ENCODE measurements at regions not wholly inside any gene's neighbourhood (a gene's known extent, or its start where the extent isn't known, plus 50 kb on each side); places are given as distances from the start of the nearest gene placed in this dataset.
A peak's percentile ranks its signal among the peaks of the same experiment; 100 is the strongest.
"Not testable (repeated sequence)": the region's sequence is repeated elsewhere in the genome, so short reads cannot be mapped to it uniquely, and the experiment has no call there.

DNA sequence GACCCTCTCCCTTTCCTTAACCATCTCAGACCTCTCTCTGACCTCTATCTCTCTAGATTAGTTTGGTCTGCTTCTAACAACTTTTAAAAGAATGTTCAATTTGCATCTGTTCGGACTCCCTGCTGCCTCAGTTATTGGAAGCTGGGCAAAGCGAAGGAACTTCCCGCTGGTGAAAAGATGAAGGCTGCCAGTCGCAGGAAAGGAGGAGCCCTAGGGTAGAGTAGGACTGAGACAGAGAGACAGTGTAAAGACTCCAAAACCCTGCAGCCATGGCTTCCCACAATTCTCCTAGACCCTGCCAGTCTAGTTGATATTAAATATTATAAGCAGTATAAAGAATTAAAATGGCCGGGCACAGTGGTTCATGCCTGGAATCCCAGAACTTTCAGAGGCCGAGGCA is 581.8 kb downstream of the EPM2A start:
- DNase-seq (ENCODE audit: low read depth): no peak

DNA sequence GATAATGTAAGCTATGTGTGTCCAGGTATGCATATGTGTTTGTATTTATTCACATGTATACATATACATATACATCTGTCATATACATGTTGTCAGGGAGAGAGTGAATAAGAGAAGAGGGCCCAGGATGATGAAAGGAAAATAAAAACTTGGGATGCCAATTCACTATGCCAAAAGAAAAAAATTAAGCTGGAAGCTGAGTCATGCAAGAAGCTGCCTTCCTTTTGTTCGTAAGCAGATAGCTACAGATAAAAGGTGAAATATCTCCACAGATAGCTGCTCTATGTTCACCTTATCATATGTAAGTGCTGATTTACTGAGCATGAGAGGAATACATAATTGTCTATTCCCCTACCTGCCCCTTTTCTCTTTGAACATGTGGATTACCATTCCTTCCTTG is 579.9 kb downstream of the EPM2A start:
- DNase-seq (ENCODE audit: low read depth): no peak

DNA sequence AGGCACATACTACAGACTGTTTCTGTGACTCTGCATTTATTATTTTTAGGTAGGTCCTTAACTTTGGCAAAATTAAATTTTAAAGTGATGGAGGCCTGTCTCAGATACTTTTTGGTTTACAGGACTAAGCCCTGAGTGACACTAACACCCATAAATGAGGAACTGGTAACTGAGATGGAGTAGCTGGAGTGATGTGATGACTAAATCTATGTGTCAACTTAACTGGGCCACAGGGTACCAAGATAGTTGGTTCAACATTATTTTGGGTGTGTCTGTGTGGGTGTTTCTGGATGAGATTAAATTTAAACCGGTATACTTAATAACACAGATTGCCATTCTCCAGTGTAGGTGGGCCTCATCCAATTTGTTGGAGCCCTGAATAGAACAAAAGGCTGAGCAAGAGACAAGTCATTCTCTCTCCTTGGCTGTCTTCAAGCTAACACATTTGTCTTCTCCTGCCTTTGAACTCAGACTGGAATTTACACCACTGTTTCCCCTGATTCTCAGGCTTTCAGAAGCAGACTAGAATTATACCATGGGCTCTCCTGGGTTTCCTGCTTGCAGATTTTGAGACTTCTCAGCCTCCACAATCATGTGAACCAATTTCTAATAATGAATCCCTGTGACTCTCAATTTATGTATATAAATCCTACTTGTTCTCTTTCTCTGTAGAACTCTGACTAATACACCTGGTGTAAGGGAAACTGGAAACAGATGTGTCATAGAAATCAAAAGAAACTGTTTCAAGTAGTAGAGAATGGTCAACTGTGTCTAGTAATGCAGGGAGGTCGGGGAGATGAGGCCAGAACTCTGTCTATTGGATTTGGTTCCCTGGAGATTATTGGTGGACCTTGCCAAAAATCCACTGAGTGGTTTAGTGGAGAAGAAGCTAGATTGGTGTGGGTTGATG is 579.2 kb downstream of the EPM2A start:
- DNase-seq (ENCODE audit: low read depth): no peak

DNA sequence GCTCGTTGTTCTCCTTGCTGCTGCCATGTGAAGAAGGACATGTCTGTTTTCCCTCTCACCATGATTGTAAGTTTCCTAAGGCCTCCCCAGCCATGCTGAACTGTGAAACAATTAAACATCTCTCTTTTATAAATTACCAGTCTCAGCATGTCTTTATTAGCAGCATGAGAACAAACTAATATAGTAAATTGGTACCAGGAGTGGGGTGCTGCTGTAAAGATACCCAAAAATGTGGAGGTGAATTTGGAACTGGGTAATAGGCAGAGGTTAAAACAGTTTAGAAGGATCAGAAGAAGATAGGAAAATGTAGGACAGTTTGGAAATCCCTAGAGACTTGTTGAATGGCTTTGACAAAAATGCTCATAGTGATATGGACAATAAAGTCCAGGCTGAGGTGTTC is 576.7 kb downstream of the EPM2A start:
- DNase-seq (ENCODE audit: low read depth): not testable (repeated sequence)

DNA sequence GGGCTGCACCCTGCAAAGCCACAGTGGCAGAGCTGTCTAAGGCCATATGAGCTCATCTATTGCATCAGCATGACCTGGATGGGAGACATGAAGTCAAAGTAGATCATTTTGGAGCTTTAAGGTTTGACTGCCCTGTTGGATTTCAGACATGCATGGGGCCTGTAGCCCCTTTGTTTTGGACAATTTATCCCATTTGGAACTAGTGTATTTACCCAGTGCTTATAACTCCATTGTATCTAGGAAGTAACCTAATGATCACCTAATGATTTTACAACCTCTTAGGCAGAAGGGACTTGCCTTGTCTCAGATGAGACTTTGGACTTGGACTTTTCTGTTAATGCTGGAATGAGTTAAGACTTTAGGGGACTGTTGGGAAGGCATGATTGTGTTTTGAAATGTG is 575.4 kb downstream of the EPM2A start:
- no peak for DNase-seq (ENCODE audit: low read depth)

DNA sequence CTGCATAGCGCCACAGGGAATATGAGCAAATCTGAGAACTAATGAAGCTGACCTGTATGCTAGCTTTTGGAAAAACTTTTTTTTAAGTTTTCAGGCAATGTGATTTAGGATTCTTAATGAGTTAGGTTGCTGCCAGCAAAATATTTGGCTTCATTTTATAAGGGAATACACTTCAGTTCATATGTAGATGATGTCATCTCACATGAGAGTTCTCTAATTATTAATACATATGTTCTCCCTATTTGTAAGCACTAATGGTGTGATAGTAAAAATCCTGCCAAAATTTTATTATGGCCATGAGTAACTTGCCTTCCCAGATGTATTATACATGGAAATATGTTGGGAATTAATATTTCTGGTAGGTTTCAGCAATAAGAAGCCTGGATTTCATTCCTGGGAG is 573.8 kb downstream of the EPM2A start:
- no peak for DNase-seq (ENCODE audit: low read depth)

DNA sequence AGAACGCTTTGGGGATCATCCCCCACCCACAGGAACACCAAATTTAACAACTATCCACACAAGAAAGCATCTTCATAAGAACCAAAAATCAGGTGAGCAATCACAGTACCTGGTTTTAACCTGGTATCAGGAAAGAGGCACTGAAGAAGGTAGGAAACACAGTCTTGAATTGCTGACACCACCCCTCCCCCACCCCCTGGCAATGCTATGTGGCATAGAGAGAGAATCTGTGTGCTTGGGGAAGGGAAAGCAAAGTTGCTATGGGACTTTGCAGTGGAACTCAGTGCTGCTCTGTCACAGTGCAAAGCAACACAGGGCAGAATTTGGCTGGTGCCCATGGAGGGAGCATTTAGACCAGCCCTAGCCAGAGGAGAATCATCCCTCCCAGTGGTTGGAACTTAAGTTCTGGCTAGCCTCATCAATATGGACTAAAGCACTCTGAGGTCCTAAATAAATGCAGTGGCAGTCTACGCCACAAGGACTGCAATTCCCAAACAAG is 565.5 kb downstream of the EPM2A start:
- no peak for DNase-seq (ENCODE audit: low read depth)

DNA sequence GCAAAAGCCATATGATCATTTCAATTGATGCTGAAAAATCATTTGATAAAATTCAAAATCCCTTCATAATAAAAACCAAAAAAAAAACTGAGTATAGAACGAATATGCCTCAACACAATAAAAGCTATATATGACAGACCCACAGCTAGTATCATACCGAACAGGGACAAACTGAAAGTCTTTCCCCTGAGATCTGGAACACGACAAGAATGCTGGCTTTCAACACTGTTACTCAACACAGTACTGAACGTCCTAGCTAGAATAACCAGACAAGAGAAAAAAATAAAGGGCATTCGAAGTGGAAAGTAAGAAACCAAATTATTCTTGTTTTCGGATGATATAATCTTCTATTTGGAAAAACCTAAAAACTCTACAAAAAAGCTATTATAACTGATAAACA is 559.9 kb downstream of the EPM2A start:
- no peak for DNase-seq (ENCODE audit: low read depth)

DNA sequence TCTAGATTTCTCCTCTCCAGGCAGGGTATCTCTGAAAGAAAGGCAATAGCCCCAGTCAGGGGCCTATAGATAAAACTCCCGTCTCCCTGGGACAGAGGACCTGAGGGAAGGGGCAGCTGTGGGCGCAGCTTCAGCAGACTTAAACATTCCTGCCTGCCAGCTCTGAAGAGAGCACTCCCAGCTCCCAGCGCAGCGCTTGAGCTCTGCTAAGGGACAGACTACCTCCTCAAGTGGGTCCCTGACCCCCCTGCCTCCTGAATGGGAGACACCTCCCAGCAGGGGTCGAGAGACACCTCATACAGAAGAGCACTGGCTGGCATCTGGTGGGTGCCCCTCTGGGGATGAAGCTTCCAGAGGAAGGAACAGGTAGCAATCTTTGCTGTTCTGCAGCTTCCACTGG is 556.9 kb downstream of the EPM2A start:
- DNase-seq (ENCODE audit: low read depth): no peak

DNA sequence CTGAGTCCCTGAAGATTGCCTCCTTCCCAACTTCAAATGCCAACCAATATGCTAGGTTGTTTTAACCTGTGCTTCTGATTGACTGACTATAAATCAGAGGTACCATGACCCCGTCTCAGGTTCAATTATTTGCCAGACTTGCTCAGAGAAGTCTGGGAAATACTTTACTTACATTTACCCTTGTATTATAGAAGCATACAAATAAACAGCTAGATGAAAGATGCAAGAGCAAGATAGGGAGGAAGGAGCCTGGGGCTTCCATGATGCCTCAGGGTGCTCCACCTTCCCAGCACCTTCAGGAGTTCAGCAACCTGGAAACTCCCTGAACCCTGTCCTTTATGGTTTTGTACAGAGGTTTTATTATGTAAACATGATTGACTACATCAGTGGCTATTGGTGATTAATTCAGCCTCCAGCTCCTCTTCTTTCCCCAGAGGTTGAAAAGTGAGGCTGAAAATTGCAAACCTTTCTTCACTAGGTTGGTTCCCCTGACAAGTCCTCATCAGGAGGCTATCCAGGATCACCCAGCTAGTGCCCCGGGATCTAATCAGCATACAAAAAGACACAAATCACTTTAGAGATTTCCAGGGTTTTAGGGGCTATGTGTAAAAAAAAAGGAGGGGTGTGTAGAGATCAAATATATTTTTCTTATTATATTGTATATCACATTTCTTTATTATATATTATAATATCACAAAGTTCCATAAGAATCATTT is 547.7 kb downstream of the EPM2A start:
- no peak for DNase-seq (ENCODE audit: low read depth)

DNA sequence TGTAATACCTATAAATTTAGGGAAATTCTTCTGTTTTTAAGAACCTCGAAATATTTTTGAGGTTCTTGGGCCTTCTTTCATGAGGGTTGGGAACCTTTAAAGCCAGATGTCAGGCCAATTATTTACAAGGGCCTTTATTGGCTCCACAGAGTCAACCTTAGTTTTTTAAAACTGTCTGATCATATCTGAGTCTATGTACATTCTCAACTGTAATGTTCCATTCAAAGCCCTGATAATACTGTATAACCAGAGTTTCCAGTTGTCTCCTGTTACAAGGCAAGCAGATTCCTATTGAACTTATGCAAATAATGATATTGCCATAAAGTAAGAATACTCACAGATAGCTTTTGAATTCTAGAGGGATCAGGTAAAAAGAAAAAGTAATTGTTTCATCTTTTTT is 545.5 kb downstream of the EPM2A start:
- no peak for DNase-seq (ENCODE audit: low read depth)

DNA sequence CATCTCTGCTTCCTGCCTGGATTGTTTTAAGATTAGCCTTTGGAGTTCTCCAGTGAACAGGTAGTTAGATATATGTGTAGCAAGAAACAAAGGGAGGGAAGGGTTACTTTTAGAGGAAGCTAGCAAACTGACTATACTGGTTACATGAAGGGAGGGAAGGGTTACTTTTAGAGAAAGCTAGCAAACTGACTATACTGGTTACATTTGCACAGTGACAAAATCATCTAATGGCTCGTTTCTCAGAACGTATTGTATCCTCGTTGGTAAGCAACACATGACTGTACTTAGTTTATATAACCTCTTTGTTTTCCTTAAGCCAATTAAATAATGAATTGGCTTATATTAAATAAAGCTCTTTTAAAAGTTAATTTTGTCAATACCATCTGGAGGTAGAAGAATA is 540.9 kb downstream of the EPM2A start:
- DNase-seq (ENCODE audit: low read depth): no peak

DNA sequence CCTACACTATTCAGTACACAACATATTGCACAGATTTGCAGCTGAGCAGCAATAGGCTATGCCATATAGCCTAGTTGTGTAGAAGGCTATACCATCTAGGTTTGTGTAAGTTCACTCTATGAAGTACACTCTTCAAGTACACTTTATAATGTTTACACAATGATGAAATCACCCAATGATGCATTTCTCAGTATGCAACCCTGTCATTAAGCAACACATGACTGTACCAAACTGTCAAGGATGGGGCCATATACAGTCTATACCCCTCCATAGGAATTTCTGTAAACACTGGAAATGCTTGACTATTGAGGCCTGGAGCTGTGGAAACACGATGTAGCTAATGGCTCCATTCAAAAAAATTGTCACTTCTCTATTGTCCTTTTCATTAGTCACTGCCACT is 535.4 kb downstream of the EPM2A start:
- DNase-seq (ENCODE audit: low read depth): peak; percentile 5

DNA sequence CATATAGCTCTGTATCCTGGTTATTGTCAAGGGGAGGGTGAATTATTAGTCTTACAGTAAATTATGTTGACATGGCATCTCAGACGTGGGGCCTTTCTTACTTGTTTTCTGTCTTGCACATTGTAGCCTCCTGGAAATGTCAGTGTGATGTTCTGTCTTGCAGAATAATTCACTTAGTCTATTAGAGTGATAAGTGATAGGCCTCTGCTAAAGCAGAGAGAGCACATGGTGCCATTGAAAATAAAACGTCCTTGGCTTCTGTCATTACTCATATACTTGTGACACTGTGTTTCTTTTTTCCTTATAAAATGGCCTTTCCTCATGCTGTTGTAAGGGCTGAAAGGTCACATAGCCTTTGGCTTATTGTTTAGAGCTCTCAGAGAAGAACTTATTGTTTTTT is 531.0 kb downstream of the EPM2A start:
- DNase-seq (ENCODE audit: low read depth): no peak

DNA sequence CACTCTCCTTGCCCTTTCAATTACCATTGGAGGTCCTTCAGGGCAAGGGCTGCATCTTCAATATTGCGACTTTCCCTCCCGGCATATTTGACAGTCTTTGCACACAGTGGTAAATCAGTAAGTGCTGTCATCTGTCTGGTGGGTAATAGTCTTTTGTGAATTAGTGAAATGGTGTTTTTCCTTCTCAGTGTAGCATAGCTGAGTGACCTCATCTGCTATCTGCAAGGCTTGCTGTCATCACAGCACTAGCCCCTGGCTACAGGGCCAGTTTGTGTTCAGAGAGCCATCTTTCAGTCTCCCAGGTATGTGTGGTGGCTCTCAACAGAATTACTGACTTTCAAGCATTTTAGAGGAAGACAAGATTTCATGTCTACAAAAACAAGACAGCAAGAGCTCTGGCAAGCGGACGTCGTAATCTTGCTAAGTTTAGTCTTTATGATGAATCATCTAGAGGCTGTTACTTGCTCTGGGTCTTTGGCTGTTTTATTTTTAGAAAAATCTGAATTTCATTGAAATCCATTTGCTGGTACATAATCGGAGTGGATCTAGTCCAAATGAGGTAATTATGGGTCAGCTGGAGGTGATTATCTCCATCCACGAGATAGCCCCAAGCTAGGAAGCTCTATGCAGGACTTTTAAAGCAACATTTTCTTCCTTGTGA is 528.9 kb downstream of the EPM2A start:
- DNase-seq (ENCODE audit: low read depth): peak; percentile 86

DNA sequence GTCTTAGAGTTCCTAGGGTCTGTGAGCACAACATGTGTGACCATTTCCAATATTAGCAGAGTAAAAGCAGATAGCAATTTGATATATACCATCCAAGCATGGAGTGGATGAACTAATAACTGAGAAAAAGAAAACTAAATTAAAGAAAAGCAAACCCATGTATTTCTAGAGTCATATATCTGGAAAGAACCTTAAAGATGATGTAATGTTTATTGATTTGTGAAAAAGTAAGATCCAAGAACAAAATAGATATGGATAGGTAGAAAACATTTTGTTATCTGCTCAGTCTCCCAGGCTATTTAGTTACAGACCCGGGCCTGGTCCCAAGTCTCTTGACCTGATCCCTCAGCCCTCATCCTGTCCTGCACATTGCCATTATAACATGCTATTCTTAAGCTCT is 526.8 kb downstream of the EPM2A start:
- DNase-seq (ENCODE audit: low read depth): no peak

DNA sequence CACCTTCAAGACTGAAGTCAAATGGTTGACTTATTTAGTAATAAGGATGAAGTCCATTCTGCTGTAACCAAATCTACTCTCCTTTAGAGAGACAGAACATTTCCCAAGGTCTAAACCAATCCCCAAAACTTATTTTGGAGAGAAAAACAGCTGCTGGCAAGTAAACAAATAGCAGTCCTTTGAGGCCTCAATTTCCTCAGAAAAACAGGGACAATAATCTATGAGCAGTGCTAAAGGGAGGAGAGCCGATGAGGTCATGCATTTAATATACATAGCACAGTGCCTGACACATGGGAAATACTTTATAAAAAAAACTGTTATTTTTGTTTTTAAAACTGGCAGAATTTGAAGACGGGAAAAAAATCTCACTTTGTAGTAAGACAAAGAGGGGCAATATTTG is 526.0 kb downstream of the EPM2A start:
- no peak for DNase-seq (ENCODE audit: low read depth)

DNA sequence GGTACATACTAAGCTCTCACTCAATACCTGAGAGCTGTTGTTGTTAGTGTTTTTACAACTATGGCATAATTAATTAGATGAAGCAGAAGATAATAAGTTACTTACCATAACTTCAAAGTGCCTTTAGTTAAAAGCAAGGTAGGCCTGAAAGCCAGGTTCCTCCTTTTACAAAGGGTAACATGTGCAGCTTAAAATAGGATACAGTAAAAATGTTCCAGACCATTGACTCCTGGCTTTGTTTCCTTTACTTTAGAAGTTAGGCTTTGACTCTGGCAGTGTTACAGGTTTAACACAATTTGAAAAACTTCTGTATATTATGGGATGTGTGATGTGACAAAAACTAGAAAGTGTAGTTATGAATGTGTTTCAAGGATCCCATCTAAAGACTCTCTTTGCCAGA is 522.5 kb downstream of the EPM2A start:
- no peak for DNase-seq (ENCODE audit: low read depth)

DNA sequence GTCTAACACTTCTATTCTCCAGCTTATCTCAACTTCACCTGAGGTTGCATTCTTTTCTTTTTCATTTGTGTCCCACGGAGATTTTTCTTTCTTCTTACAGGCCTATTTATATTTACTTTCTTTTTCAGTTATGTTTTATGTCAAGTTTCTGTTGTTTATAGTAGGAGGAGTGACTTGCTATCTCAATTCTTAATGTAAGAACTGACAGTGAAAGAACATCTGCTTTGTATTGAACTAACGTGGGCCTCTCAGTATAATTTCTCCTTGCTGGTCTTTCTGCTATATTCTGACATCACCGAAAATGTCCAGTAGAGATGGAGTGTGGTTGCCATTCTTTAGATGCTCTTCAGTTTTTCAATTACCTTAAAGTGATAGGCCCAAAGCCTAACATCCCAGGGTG is 521.7 kb downstream of the EPM2A start:
- no peak for DNase-seq (ENCODE audit: low read depth)

DNA sequence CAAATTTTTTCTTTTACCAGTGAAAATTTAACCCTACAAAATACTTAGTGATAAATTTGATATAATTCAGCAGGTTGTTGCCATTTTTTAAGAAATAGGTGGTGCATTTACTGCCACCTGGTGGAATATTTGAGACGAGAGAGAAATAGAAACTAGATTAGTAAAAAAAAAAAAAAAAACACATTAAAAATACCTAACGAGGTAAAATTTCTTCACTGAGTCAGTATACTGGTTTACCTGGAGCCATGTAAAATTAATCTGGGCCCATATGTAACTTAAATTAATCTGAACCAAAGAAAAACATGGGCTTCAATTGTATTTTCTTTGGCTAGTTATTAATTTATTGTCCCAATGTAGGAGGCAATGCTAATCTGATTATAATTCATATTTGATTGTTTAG is 520.8 kb downstream of the EPM2A start:
- peak; percentile 34 for DNase-seq (ENCODE audit: low read depth)

DNA sequence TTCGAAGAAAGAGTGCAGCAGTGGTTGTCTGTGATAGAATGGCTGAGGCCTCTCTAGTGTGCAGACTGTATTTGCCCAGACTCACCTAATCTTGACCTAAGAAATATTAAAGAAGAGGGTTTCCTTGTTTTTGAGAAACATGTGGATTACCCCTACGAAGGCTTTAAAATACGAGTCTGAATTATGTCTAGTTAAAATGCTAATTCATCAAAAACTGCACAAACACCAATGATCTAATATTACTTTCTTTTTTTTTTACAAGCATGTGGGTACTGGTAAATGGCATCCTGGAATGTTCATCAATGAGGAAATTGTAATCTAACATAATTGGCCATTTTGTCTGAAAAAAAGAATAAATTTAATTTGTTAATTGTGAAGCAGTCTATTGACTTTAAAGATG is 510.9 kb downstream of the EPM2A start:
- DNase-seq (ENCODE audit: low read depth): no peak

DNA sequence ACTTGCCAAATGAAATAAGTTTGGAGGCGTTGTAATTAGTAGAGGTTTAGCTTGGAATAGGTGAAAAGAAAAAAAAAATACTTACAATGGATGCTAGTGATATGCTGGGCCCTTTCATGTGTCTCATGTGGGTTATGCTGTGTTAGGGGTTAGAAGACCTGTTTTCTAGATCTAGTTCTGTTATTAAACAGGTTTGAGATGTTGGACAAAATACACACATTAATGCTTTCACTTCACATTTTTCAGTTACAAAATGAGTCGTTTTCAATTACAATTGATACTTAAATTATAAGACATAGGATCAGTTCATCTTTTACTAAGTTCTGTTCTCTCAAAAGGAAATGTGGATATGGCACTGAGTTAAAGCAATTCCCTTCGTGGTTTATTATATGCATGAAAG is 509.8 kb downstream of the EPM2A start:
- no peak for DNase-seq (ENCODE audit: low read depth)

DNA sequence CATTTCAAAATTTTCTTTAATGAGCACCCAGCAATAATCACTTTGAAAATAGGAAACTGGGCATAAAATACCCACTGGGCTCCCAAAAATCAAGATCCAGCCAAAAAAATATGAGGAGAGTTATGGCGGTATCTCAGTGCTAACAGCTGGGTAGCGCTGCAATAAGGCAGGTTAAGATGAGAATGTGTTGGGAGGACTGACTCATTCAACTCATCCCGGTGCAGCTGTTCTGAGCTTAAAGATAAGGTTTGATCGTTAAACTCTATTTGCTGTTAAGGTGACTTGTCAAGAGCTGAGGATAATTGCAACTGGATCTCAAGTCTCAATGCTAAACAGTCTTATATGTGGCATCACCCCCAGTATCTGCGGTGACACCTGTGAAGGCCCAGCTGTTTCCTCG is 507.7 kb downstream of the EPM2A start:
- DNase-seq (ENCODE audit: low read depth): no peak

Data from RPMI7951 (cell line).